HG02885 (cell line): ENCODE measurements at regions not wholly inside any gene's neighbourhood (a gene's known extent, or its start where the extent isn't known, plus 50 kb on each side); places are given as distances from the start of the nearest gene placed in this dataset.

Experiments
- ATAC-seq: cut with Tn5 transposase; IDR thresholded peaks from one replicate; pipeline ENCODE4 v1.9.1; 2021; ENCODE audit warnings: mild to moderate bottlenecking; ENCODE audit not compliant: unreplicated experiment, poor library complexity

- no peak for ATAC-seq
Observed at GRCh38 chr2:236653863-236654262, 84.2 kb downstream of the ACKR3 start.

- ATAC-seq, result no peak
Observed at GRCh38 chr2:236654496-236654895, 84.9 kb downstream of the ACKR3 start.

GRCh38 chr2:236656166-236656565 is 86.5 kb downstream of the ACKR3 start:
- no peak for ATAC-seq

- ATAC-seq, result no peak
Observed at GRCh38 chr2:236656721-236657120, 87.1 kb downstream of the ACKR3 start.

GRCh38 chr2:236657215-236657614 is 87.6 kb downstream of the ACKR3 start:
- ATAC-seq, result no peak

GRCh38 chr2:236657801-236658200 is 88.2 kb downstream of the ACKR3 start:
- ATAC-seq, result no peak

GRCh38 chr2:236658974-236659757 is 89.5 kb downstream of the ACKR3 start:
- ATAC-seq, result no peak

- no peak for ATAC-seq
Observed at GRCh38 chr2:236659758-236660150, 90.1 kb downstream of the ACKR3 start.

- no peak for ATAC-seq
Observed at GRCh38 chr2:236661061-236661761, 91.6 kb downstream of the ACKR3 start.

GRCh38 chr2:236661762-236662110 is 92.1 kb downstream of the ACKR3 start:
- ATAC-seq, result no peak

GRCh38 chr2:236662231-236663185 is 92.9 kb downstream of the ACKR3 start:
- ATAC-seq, result no peak

- no peak for ATAC-seq
Observed at GRCh38 chr2:236663287-236664101, 93.9 kb downstream of the ACKR3 start.

- ATAC-seq, result no peak
Observed at GRCh38 chr2:236664136-236664535, 94.5 kb downstream of the ACKR3 start.

- ATAC-seq, result no peak
Observed at GRCh38 chr2:236665101-236665500, 95.5 kb downstream of the ACKR3 start.

GRCh38 chr2:236665572-236666118 is 96.0 kb downstream of the ACKR3 start:
- ATAC-seq, result no peak

- ATAC-seq, result no peak
Observed at GRCh38 chr2:236666646-236667204, 97.1 kb downstream of the ACKR3 start.

- ATAC-seq, result no peak
Observed at GRCh38 chr2:236667526-236667925, 97.9 kb downstream of the ACKR3 start.

GRCh38 chr2:236668531-236668969 is 98.9 kb downstream of the ACKR3 start:
- no peak for ATAC-seq

GRCh38 chr2:236670235-236670620 is 100.6 kb downstream of the ACKR3 start:
- no peak for ATAC-seq
